OCI-LY7 (cell line): ENCODE measurements at regions not wholly inside any gene's neighbourhood (a gene's known extent, or its start where the extent isn't known, plus 50 kb on each side); places are given as distances from the start of the nearest gene placed in this dataset.

Experiments used
- BruUV-seq: library from RNA; stranded (reverse); fragments of 400-500 nt; replicated peaks from 2 replicates; lab custom pipeline; 2021; lab: Mats Ljungman, UMichigan
- CTCF ChIA-PET: fragments of 300-600 bp; sonication (Branson Sonifier 250); formaldehyde crosslinking; loops from one replicate; lab custom pipeline; 2022; ENCODE audit warnings: antibody characterized with exemption; ENCODE audit not compliant: unreplicated experiment; lab: Charles Lee
- POLR2A ChIA-PET: fragments of 300-600 bp; sonication (Branson Sonifier 250); formaldehyde crosslinking; loops from one replicate; lab custom pipeline; 2022; ENCODE audit warnings: antibody characterized with exemption; lab: Charles Lee
- DNase-seq: peaks from one replicate; pipeline ENCODE4 v3.0.0-alpha.2; 2015; ENCODE audit warnings: low spot score
- H2AFZ ChIP-seq: fragments of 200-600 bp; sonication (generic), shearing (Covaris generic); 2 replicates; pipeline ENCODE4 v1.6.1; 2014; ENCODE audit warnings: mild to moderate bottlenecking, antibody characterized with exemption, low read length, moderate library complexity
- H3K27ac ChIP-seq: fragments of 200-600 bp; sonication (generic); 2 replicates; pipeline ENCODE4 v1.5.1; 2014; ENCODE audit warnings: mixed run types, low read depth, mild to moderate bottlenecking, moderate library complexity, low read length, inconsistent platforms; ENCODE audit not compliant: poor library complexity, severe bottlenecking
- H3K36me3 ChIP-seq: fragments of 200-600 bp; sonication (generic); 2 replicates; pipeline ENCODE4 v1.6.1; 2014; ENCODE audit warnings: mild to moderate bottlenecking, antibody characterized with exemption, low read length, moderate library complexity, mixed read lengths; ENCODE audit not compliant: insufficient read depth
- H3K4me1 ChIP-seq: fragments of 200-600 bp; sonication (generic); 2 replicates; pipeline ENCODE4 v1.5.1; 2014; ENCODE audit warnings: mild to moderate bottlenecking, low read length; ENCODE audit not compliant: insufficient read depth, poor library complexity, severe bottlenecking
- H3K4me2 ChIP-seq: fragments of 200-600 bp; sonication (generic); 2 replicates; pipeline ENCODE4 v1.6.1; 2014; ENCODE audit warnings: mild to moderate bottlenecking, low read length
- H3K4me3 ChIP-seq: fragments of 200-600 bp; sonication (generic); 2 replicates; pipeline ENCODE4 v1.5.1; 2014; ENCODE audit warnings: mild to moderate bottlenecking, low read depth, low read length; ENCODE audit not compliant: poor library complexity, severe bottlenecking
- H3K79me2 ChIP-seq: fragments of 200-600 bp; sonication (generic); 2 replicates; pipeline ENCODE4 v1.6.1; 2016; ENCODE audit warnings: low read depth, mild to moderate bottlenecking, low read length, moderate library complexity, mixed read lengths; ENCODE audit not compliant: insufficient read depth
- H3K9me2 ChIP-seq: fragments of 200-600 bp; sonication (generic); 2 replicates; pipeline ENCODE4 v1.6.1; 2016; ENCODE audit warnings: mild to moderate bottlenecking, low read length, mixed read lengths; ENCODE audit not compliant: insufficient read depth
- H3K9me3 ChIP-seq: fragments of 200-600 bp; sonication (generic); 2 replicates; pipeline ENCODE4 v1.6.1; 2014; ENCODE audit warnings: mild to moderate bottlenecking, mixed run types, low read length, mixed read lengths
- H4K20me1 ChIP-seq: fragments of 200-600 bp; sonication (generic); 2 replicates; pipeline ENCODE4 v1.6.1; 2014; ENCODE audit warnings: mild to moderate bottlenecking, antibody characterized with exemption, low read length, moderate library complexity, mixed read lengths; ENCODE audit not compliant: insufficient read depth
- CTCF ChIP-seq: fragments of 200-600 bp; sonication (generic); conservative IDR thresholded peaks from 2 replicates; pipeline ENCODE4 v1.5.1; 2014; ENCODE audit warnings: mild to moderate bottlenecking, antibody characterized with exemption, low read length, moderate library complexity, mixed read lengths
- EZH2phosphoT487 ChIP-seq: fragments of 200-600 bp; sonication (generic); IDR thresholded peaks from 2 replicates; pipeline ENCODE4 v1.6.1; 2018; ENCODE audit warnings: low read depth, borderline replicate concordance, mild to moderate bottlenecking, mixed run types, antibody characterized with exemption, low read length, moderate library complexity, mixed read lengths
- intact Hi-C: fragments of 100-400 bp; cut with micrococcal nuclease; formaldehyde crosslinking; loops from one replicate; pipeline ENCODE4 v1.10.0; 2022; ENCODE audit not compliant: unreplicated experiment

- Histone ChIP-seq H3K4me3 (no peak overlapping the region), H3K9me2 (no peaks in the 10 kb centered on the region), H3K4me1 (no peaks in the 10 kb centered on the region), H3K9me3 (no peaks in the 10 kb centered on the region), H4K20me1 (no peaks in the 10 kb centered on the region), H3K79me2 (no peaks in the 10 kb centered on the region), H3K36me3 (no peaks in the 10 kb centered on the region), H3K4me2 (no peak overlapping the region), H2AFZ (no peak overlapping the region), H3K27ac (no peak overlapping the region)
- TF ChIP-seq CTCF (no peak), EZH2phosphoT487 (no peak)
- CTCF ChIA-PET = no interaction called here
- intact Hi-C loops = no loop called here
- no TSS peak for BruUV-seq
- POLR2A ChIA-PET = no interaction called here
- DNase-seq = no peak
Measured at GRCh38 chr13:80235967-80236302, 105.0 kb downstream of the SPRY2 start.

GRCh38 chr13:80235166-80235966 is 105.6 kb downstream of the SPRY2 start:
- no peak for DNase-seq
- Histone ChIP-seq H4K20me1 (no peaks in the 10 kb centered on the region), H3K9me3 (no peaks in the 10 kb centered on the region), H3K9me2 (no peaks in the 10 kb centered on the region), H3K79me2 (no peaks in the 10 kb centered on the region), H3K36me3 (no peaks in the 10 kb centered on the region), H3K4me3 (no peak overlapping the region), H3K4me1 (no peaks in the 10 kb centered on the region), H2AFZ (no peak overlapping the region), H3K27ac (no peak overlapping the region), H3K4me2 (no peak overlapping the region)
- no TSS peak for BruUV-seq
- intact Hi-C loops = no loop called here
- ChIA-PET POLR2A (interaction anchor here (0.9 kb wide), 1 partner anchor 91 kb away, joined by 3 read pairs; no protein-coding TSS in a partner anchor), CTCF (no interaction called here)
- no peak for TF ChIP-seq EZH2phosphoT487
- TF ChIP-seq CTCF = no peak

GRCh38 chr13:80227645-80228044 is 113.3 kb downstream of the SPRY2 start:
- Histone ChIP-seq H2AFZ (no peak overlapping the region), H3K4me3 (no peak overlapping the region), H3K79me2 (no peaks in the 10 kb centered on the region), H4K20me1 (no peaks in the 10 kb centered on the region), H3K27ac (no peak overlapping the region), H3K9me2 (no peaks in the 10 kb centered on the region), H3K4me2 (no peak overlapping the region), H3K4me1 (no peaks in the 10 kb centered on the region), H3K9me3 (no peaks in the 10 kb centered on the region), H3K36me3 (no peaks in the 10 kb centered on the region)
- intact Hi-C loops = no loop called here
- ChIA-PET POLR2A (no interaction called here), CTCF (no interaction called here)
- no peak for DNase-seq
- BruUV-seq = no TSS peak
- TF ChIP-seq CTCF = no peak
- TF ChIP-seq EZH2phosphoT487 = no peak
